NT2/D1 (cell line): ENCODE measurements at regions not wholly inside any gene's neighbourhood (a gene's known extent, or its start where the extent isn't known, plus 50 kb on each side); places are given as distances from the start of the nearest gene placed in this dataset.
A peak's percentile ranks its signal among the peaks of the same experiment; 100 is the strongest.
"Not testable (repeated sequence)": the region's sequence is repeated elsewhere in the genome, so short reads cannot be mapped to it uniquely, and the experiment has no call there.

Experiments
- DNase-seq: peaks from one replicate; pipeline ENCODE4 v3.0.0-alpha.2; 2011; ENCODE audit warnings: low read depth, low spot score
- H3K27me3 ChIP-seq: 2 replicates; pipeline ENCODE4 v1.6.0; 2011; ENCODE audit warnings: mild to moderate bottlenecking; ENCODE audit not compliant: insufficient read length, insufficient read depth
- H3K36me3 ChIP-seq: 2 replicates; pipeline ENCODE4 v1.6.1; 2011; ENCODE audit warnings: mild to moderate bottlenecking, low read length, mixed read lengths; ENCODE audit not compliant: insufficient read depth, insufficient read length
- H3K4me1 ChIP-seq: 2 replicates; pipeline ENCODE4 v1.5.1; 2011; ENCODE audit not compliant: insufficient read depth, insufficient read length
- H3K4me3 ChIP-seq: 2 replicates; pipeline ENCODE4 v1.5.1; 2011; ENCODE audit warnings: low read depth; ENCODE audit not compliant: insufficient read length
- H3K9ac ChIP-seq: 2 replicates; pipeline ENCODE4 v1.6.0; 2011; ENCODE audit warnings: low read depth; ENCODE audit not compliant: insufficient read length
- H3K9me3 ChIP-seq: 2 replicates; pipeline ENCODE4 v1.5.1; 2011; ENCODE audit warnings: mild to moderate bottlenecking, low read length; ENCODE audit not compliant: insufficient read depth
- SUZ12 ChIP-seq: IDR thresholded peaks from 2 replicates; pipeline ENCODE4 v1.6.1; 2011; ENCODE audit not compliant: insufficient read length, insufficient read depth; ENCODE audit errors: extremely low read depth
- YY1 ChIP-seq: IDR thresholded peaks from 2 replicates; pipeline ENCODE4 v1.6.1; 2011; ENCODE audit not compliant: insufficient read length, insufficient read depth
- ZNF274 ChIP-seq: IDR thresholded peaks from 2 replicates; pipeline ENCODE4 v1.6.1; 2011; ENCODE audit warnings: mild to moderate bottlenecking, low read depth, low read length

DNA sequence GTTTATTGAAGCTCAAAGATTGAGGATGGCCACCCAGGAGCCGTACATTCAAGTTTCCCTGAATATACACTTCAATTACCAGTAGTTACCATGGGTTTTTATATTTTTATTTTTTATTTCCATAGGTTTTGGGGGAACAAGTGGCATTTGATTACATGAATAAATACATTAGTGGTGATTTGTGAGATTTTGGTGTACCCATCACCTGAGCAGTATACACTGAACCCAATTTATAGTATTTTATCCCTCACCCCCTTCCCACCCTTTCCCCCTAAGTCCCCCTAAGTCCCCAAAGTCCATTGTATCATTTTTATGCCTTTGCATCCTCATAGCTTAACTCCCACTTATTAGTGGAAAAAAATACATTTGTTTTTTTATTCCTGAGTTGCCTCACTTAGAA, 791.4 kb downstream of the BRINP3 start:
- DNase-seq = no peak
- H3K36me3 ChIP-seq = no peaks in the 10 kb centered on the region
- no peak overlapping the region for H3K4me3 ChIP-seq
- no peaks in the 10 kb centered on the region for H3K27me3 ChIP-seq
- no peaks in the 10 kb centered on the region for H3K9me3 ChIP-seq
- no peaks in the 10 kb centered on the region for H3K4me1 ChIP-seq
- H3K9ac ChIP-seq = no peak overlapping the region
- TF ChIP-seq ZNF274 = no peak

DNA sequence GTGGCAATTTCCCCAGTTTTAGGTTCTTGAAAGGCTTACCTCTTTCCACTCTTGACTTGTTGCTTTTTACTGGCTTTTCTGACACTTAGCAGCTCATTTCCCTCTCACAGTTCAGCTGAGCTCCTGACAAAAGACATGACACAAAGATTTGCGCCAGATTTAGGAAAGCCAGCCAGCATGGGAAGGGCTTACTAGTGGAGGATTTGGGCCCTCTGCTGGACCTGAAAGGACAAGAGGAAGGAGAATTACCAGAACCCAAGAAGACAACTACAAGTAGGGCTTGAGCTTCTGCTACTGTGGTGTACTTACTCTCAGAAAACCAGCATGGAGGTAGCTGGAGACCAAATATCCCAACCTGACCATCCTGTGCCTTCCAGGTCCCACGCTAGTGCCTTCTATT, 784.5 kb downstream of the BRINP3 start:
- Histone ChIP-seq H3K9me3 (no peaks in the 10 kb centered on the region; the same call in 1 of the 2 replicates), H3K36me3 (no peaks in the 10 kb centered on the region), H3K4me1 (no peaks in the 10 kb centered on the region), H3K27me3 (no peaks in the 10 kb centered on the region), H3K4me3 (no peak overlapping the region), H3K9ac (no peak overlapping the region)
- DNase-seq = peak; percentile 8
- TF ChIP-seq SUZ12 (no peak), YY1 (no peak), ZNF274 (no peak)

DNA sequence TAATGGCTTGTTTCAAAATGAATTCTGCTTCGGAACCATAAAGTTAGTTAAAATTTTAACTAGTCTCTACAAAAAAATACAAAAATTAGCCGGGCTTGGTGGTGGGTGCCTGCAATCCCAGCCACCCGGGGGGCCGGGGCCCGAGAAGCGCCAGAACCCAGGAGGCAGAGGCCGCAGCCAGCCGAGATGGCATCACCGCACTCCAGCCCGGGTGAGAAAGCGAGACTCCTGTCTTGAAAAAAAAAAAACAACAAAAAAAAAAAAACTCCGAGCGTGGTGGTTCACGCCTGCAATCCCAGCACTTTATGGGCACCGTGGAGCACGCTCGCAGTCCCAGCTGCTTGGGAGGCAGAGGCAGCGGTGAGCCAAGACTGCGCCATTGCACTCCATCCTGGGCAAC, 781.4 kb downstream of the BRINP3 start:
- no peak overlapping the region for H3K4me3 ChIP-seq
- no peaks in the 10 kb centered on the region; the same call in 1 of the 2 replicates for H3K9me3 ChIP-seq
- no peak for DNase-seq
- H3K36me3 ChIP-seq = no peaks in the 10 kb centered on the region
- no peaks in the 10 kb centered on the region for H3K27me3 ChIP-seq
- no peaks in the 10 kb centered on the region for H3K4me1 ChIP-seq
- H3K9ac ChIP-seq = no peak overlapping the region
- TF ChIP-seq SUZ12 = no peak
- TF ChIP-seq YY1 = no peak
- no peak for TF ChIP-seq ZNF274

DNA sequence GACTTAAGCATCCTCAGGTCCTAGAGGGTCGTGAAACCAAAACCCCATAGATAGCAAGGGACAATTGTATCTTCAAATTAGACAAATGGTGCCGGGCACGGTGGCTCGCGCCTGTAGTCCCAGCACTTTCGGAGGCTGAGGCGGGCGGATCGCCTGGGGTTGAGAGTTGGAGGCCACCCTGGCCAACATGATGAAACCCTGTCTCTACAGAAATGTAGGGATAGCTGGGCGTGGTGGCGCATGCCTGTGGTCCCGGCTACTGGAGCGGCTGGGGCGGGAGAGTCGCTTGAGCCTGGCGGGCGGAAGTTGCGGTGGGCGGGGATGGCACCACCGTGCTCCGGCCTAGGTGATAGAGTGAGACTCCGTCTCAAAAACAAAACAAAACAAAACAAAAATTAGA, 780.6 kb downstream of the BRINP3 start:
- TF ChIP-seq ZNF274 (no peak), YY1 (no peak), SUZ12 (no peak)
- Histone ChIP-seq H3K36me3 (no peaks in the 10 kb centered on the region), H3K27me3 (no peaks in the 10 kb centered on the region), H3K9ac (no peak overlapping the region), H3K4me1 (no peaks in the 10 kb centered on the region), H3K4me3 (no peak overlapping the region), H3K9me3 (no peaks in the 10 kb centered on the region; the same call in 1 of the 2 replicates)
- DNase-seq = no peak

DNA sequence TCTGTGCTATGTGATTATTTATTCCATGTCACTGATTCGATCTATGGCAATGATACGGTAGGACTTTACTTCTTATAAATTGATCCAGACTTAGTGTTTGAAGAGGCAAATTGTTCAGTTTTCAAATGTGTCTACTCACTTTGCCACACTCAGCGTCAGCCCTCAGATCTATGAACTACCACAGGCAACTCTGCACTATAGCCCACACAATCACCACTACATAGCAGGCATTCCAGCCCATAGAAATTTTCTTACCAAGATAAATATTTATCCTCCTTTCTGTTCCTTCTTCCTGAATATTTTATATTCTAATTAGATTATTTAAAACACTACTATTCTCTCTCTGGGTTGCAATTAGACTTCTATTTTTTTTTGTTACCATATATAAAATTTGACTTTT, 776.1 kb downstream of the BRINP3 start:
- H3K9me3 ChIP-seq = no peaks in the 10 kb centered on the region; the same call in 1 of the 2 replicates
- no peak overlapping the region for H3K4me3 ChIP-seq

DNA sequence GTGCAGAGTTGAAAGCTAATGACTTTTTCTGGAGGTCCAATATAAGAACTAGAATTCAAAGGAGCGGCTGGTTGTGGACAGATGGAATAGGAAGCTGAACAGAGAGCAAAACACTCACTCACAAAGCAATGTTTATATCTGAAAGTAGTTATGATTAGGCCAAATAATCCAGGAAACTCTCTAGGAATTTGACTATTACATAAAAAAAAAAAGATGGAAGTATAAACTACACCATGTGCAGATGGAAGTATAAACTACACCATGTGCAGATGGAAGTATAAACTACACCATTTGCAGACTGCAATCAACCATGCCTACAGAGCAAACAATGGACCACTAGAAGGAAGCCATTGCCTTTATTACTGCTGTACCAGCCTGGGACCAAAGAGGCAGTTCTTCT, 771.1 kb downstream of the BRINP3 start:
- no peaks in the 10 kb centered on the region for H3K4me1 ChIP-seq
- no peak overlapping the region for H3K9ac ChIP-seq
- H3K9me3 ChIP-seq = peaks cover 4% of the 10 kb centered on the region; the same call in 1 of the 2 replicates
- no peaks in the 10 kb centered on the region for H3K36me3 ChIP-seq
- TF ChIP-seq SUZ12 (no peak), YY1 (no peak), ZNF274 (no peak)
- no peaks in the 10 kb centered on the region for H3K27me3 ChIP-seq
- no peak for DNase-seq
- H3K4me3 ChIP-seq = no peak overlapping the region

More for the DNA sequence above, 776.1 kb downstream of the BRINP3 start:
- H3K9ac ChIP-seq = no peak overlapping the region
- H3K36me3 ChIP-seq = no peaks in the 10 kb centered on the region
- no peaks in the 10 kb centered on the region for H3K4me1 ChIP-seq
- no peaks in the 10 kb centered on the region for H3K27me3 ChIP-seq
- no peak for TF ChIP-seq ZNF274
- no peak for TF ChIP-seq YY1
- no peak for TF ChIP-seq SUZ12
- no peak for DNase-seq

DNA sequence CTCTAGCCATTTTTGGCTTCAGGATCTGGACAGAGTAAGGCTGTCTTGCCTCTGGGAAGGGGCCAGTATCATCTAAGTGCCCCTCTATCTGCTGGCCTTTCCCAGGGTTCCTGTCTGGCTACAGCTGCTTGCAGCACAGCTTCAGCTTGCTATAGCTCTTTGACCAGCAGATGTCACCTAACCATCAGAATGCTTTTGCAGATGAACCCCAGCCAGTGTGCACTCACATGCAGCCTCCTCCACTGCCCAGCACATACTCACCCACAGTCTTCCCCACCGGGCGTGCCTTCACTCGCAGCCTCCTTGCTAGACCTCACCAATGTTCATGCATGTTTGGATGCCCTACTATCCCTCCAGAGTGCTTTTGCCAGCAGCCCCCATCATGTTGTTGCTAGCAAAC, 769.0 kb downstream of the BRINP3 start:
- Histone ChIP-seq H3K36me3 (no peaks in the 10 kb centered on the region), H3K9me3 (peaks cover 4% of the 10 kb centered on the region; the same call in 1 of the 2 replicates), H3K4me3 (no peak overlapping the region), H3K4me1 (no peaks in the 10 kb centered on the region), H3K9ac (no peak overlapping the region), H3K27me3 (no peaks in the 10 kb centered on the region)
- no peak for TF ChIP-seq YY1
- no peak for TF ChIP-seq ZNF274
- TF ChIP-seq SUZ12 = no peak
- DNase-seq = peak; percentile 13

DNA sequence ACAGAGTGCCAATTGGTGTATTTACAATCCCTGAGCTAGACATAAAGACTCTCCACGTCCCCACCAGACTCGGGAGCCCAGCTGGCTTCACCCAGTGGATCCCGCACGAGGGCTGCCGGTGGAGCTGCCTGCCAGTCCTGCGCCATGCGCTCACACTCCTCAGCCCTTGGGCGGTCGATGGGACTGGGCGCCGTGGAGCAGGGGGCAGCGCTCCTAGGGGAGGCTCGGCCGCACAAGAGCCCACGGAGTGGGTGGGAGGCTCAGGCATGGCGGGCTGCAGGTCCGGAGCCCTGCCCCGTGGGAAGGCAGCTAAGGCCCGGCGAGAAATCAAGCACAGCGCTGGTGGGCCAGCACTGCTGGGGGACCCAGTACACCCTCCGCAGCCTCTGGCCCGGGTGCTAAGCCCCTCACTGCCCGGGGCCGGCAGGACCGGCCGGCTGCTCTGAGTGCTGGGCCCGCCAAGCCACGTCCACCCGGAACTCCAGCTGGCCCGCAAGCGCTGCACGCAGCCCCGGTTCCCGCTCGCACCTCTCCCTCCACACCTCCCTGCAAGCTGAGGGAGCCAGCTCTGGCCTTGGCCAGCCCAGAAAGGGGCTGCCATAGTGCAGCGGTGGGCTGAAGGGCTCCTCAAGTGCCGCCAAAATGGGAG, 759.4 kb downstream of the BRINP3 start:
- H3K4me1 ChIP-seq, H3K9ac ChIP-seq, DNase-seq, H3K36me3 ChIP-seq, H3K27me3 ChIP-seq, H3K4me3 ChIP-seq, H3K9me3 ChIP-seq: not testable (repeated sequence)
